ENCODE measurements at regions not wholly inside any gene's neighbourhood (a gene's known extent, or its start where the extent isn't known, plus 50 kb on each side); places are given as distances from the start of the nearest gene placed in this dataset. TPM values are rescaled to one million over a fixed set of nuclear protein-coding genes. Genes with fewer than 3 reads are reported as not detected.

- Histone ChIP-seq H3K9ac (ENCODE audit: low read length) (no peak overlapping the region), H2AFZ (ENCODE audit: low read length) (no peak overlapping the region), H3K4me2 (ENCODE audit: low read depth, low read length, poor library complexity, severe bottlenecking) (no peak overlapping the region), H3K4me3 (ENCODE audit: low read length) (no peak overlapping the region), H3K36me3 (ENCODE audit: insufficient read depth, low read length) (no peaks in the 10 kb centered on the region), H3K4me1 (ENCODE audit: low read length) (no peaks in the 10 kb centered on the region), H3K27me3 (ENCODE audit: low read length) (no peaks in the 10 kb centered on the region), H4K20me1 (ENCODE audit: insufficient read depth, low read depth, low read length) (no peaks in the 10 kb centered on the region), H3K79me2 (ENCODE audit: low read length) (no peaks in the 10 kb centered on the region), H3K9me3 (ENCODE audit: low read length) (no peaks in the 10 kb centered on the region), H3K9me2 (replicated peaks; ENCODE audit: insufficient read depth, low read length) (no peaks in the 10 kb centered on the region), H3K27ac (ENCODE audit: low read length) (no peak overlapping the region)
- DNase-seq: peak; percentile 5
Measured at GRCh38 chr15:67997996-67998395, 56.1 kb upstream of the PIAS1 start.

- Histone ChIP-seq H3K4me3 (ENCODE audit: low read length) (no peak overlapping the region), H3K27ac (ENCODE audit: low read length) (no peak overlapping the region), H3K27me3 (ENCODE audit: low read length) (no peaks in the 10 kb centered on the region), H3K9ac (ENCODE audit: low read length) (no peak overlapping the region), H4K20me1 (ENCODE audit: insufficient read depth, low read depth, low read length) (no peaks in the 10 kb centered on the region), H3K36me3 (ENCODE audit: insufficient read depth, low read length) (no peaks in the 10 kb centered on the region), H2AFZ (ENCODE audit: low read length) (no peak overlapping the region), H3K9me2 (replicated peaks; ENCODE audit: insufficient read depth, low read length) (no peaks in the 10 kb centered on the region), H3K79me2 (ENCODE audit: low read length) (no peaks in the 10 kb centered on the region), H3K9me3 (ENCODE audit: low read length) (no peaks in the 10 kb centered on the region), H3K4me2 (ENCODE audit: low read depth, low read length, poor library complexity, severe bottlenecking) (no peak overlapping the region), H3K4me1 (ENCODE audit: low read length) (no peaks in the 10 kb centered on the region)
- DNase-seq: peak; percentile 17
Measured at GRCh38 chr15:67998599-67999133, 55.4 kb upstream of the PIAS1 start.

- no peaks in the 10 kb centered on the region for H3K9me2 ChIP-seq (replicated peaks; ENCODE audit: insufficient read depth, low read length)
- H3K79me2 ChIP-seq (ENCODE audit: low read length): no peaks in the 10 kb centered on the region
- no peak overlapping the region for H3K4me2 ChIP-seq (ENCODE audit: low read depth, low read length, poor library complexity, severe bottlenecking)
- H2AFZ ChIP-seq (ENCODE audit: low read length): no peak overlapping the region
- H4K20me1 ChIP-seq (ENCODE audit: insufficient read depth, low read depth, low read length): no peaks in the 10 kb centered on the region
- H3K9ac ChIP-seq (ENCODE audit: low read length): no peak overlapping the region
- no peaks in the 10 kb centered on the region for H3K27me3 ChIP-seq (ENCODE audit: low read length)
- no peaks in the 10 kb centered on the region for H3K4me1 ChIP-seq (ENCODE audit: low read length)
- DNase-seq: peak; percentile 33
- H3K9me3 ChIP-seq (ENCODE audit: low read length): no peaks in the 10 kb centered on the region
- no peaks in the 10 kb centered on the region for H3K36me3 ChIP-seq (ENCODE audit: insufficient read depth, low read length)
- no peak overlapping the region for H3K27ac ChIP-seq (ENCODE audit: low read length)
- no peak overlapping the region for H3K4me3 ChIP-seq (ENCODE audit: low read length)
Measured at GRCh38 chr15:67999320-68000100, 54.6 kb upstream of the PIAS1 start.

- Histone ChIP-seq H4K20me1 (ENCODE audit: insufficient read depth, low read depth, low read length) (no peaks in the 10 kb centered on the region), H3K9ac (ENCODE audit: low read length) (no peak overlapping the region), H3K9me3 (ENCODE audit: low read length) (no peaks in the 10 kb centered on the region), H3K27me3 (ENCODE audit: low read length) (no peaks in the 10 kb centered on the region), H3K79me2 (ENCODE audit: low read length) (no peaks in the 10 kb centered on the region), H3K4me3 (ENCODE audit: low read length) (no peak overlapping the region), H3K27ac (ENCODE audit: low read length) (no peak overlapping the region), H3K36me3 (ENCODE audit: insufficient read depth, low read length) (no peaks in the 10 kb centered on the region), H3K4me2 (ENCODE audit: low read depth, low read length, poor library complexity, severe bottlenecking) (no peak overlapping the region), H3K4me1 (ENCODE audit: low read length) (no peaks in the 10 kb centered on the region), H3K9me2 (replicated peaks; ENCODE audit: insufficient read depth, low read length) (no peaks in the 10 kb centered on the region), H2AFZ (ENCODE audit: low read length) (no peak overlapping the region)
- DNase-seq: peak; percentile 22
Measured at GRCh38 chr15:68000754-68001153, 53.4 kb upstream of the PIAS1 start.

GRCh38 chr15:68001811-68002210 is 52.3 kb upstream of the PIAS1 start:
- no peaks in the 10 kb centered on the region for H3K27me3 ChIP-seq (ENCODE audit: low read length)
- no peaks in the 10 kb centered on the region for H4K20me1 ChIP-seq (ENCODE audit: insufficient read depth, low read depth, low read length)
- H3K27ac ChIP-seq (ENCODE audit: low read length): no peak overlapping the region
- no peaks in the 10 kb centered on the region for H3K79me2 ChIP-seq (ENCODE audit: low read length)
- H3K4me3 ChIP-seq (ENCODE audit: low read length): no peak overlapping the region
- no peak overlapping the region for H2AFZ ChIP-seq (ENCODE audit: low read length)
- H3K9ac ChIP-seq (ENCODE audit: low read length): no peak overlapping the region
- H3K9me3 ChIP-seq (ENCODE audit: low read length): no peaks in the 10 kb centered on the region
- DNase-seq: peak; percentile 25
- H3K4me2 ChIP-seq (ENCODE audit: low read depth, low read length, poor library complexity, severe bottlenecking): no peak overlapping the region
- H3K4me1 ChIP-seq (ENCODE audit: low read length): no peaks in the 10 kb centered on the region
- H3K9me2 ChIP-seq (replicated peaks; ENCODE audit: insufficient read depth, low read length): no peaks in the 10 kb centered on the region
- H3K36me3 ChIP-seq (ENCODE audit: insufficient read depth, low read length): no peaks in the 10 kb centered on the region

- Histone ChIP-seq H3K4me2 (ENCODE audit: low read depth, low read length, poor library complexity, severe bottlenecking) (no peak overlapping the region), H3K27me3 (ENCODE audit: low read length) (no peaks in the 10 kb centered on the region), H4K20me1 (ENCODE audit: insufficient read depth, low read depth, low read length) (no peaks in the 10 kb centered on the region), H2AFZ (ENCODE audit: low read length) (no peak overlapping the region), H3K27ac (ENCODE audit: low read length) (no peak overlapping the region), H3K79me2 (ENCODE audit: low read length) (no peaks in the 10 kb centered on the region), H3K9ac (ENCODE audit: low read length) (no peak overlapping the region), H3K9me2 (replicated peaks; ENCODE audit: insufficient read depth, low read length) (no peaks in the 10 kb centered on the region), H3K36me3 (ENCODE audit: insufficient read depth, low read length) (no peaks in the 10 kb centered on the region), H3K9me3 (ENCODE audit: low read length) (no peaks in the 10 kb centered on the region), H3K4me3 (ENCODE audit: low read length) (no peak overlapping the region), H3K4me1 (ENCODE audit: low read length) (no peaks in the 10 kb centered on the region)
- DNase-seq: no peak
Measured at GRCh38 chr15:68003297-68003696, 50.8 kb upstream of the PIAS1 start.

Small RNA genes in the stretch of these regions (small RNA-seq; reads per million reads assigned to genes)
- gene AC022254.1: not detected
